HepG2 (cell line): ENCODE measurements at regions not wholly inside any gene's neighbourhood (a gene's known extent, or its start where the extent isn't known, plus 50 kb on each side); places are given as distances from the start of the nearest gene placed in this dataset.

Experiments
- ATAC-seq: fragments of 200-7000 bp; cut with Tn5 transposase; 3 replicates; pipeline ENCODE4 v1.9.1; 2020; ENCODE audit warnings: mild to moderate bottlenecking, moderate library complexity
- BruUV-seq: library from RNA; stranded (reverse); fragments of 400-500 nt; replicated peaks from 2 replicates; lab custom pipeline; 2021; lab: Mats Ljungman, UMichigan
- CTCF ChIA-PET: fragments of 300-600 bp; formaldehyde crosslinking; extraction: SDS; loops from one replicate; lab custom pipeline; 2021; ENCODE audit warnings: low total read pairs, inconsistent platforms, low intra/inter-chr PET ratio; lab: Yijun Ruan, JAX
- POLR2A ChIA-PET: fragments of 350-600 bp; sonication (Branson Sonifier 250); formaldehyde crosslinking; loops from one replicate; lab custom pipeline; 2020; ENCODE audit warnings: antibody characterized with exemption, inconsistent platforms; lab: Yijun Ruan, JAX
- DNase-seq: peaks from one replicate; pipeline ENCODE4 v3.0.0-alpha.2; 2015; ENCODE audit warnings: low spot score
- FAIRE-seq: peaks from 3 replicates; lab custom pipeline; 2011; peaks lifted over from hg19 to GRCh38; lab: Jason Lieb, UNC
- H2AFZ ChIP-seq: one replicate; pipeline ENCODE4 v1.6.1; 2011; ENCODE audit warnings: low read length, inconsistent platforms
- H3K27ac ChIP-seq: fragments of 300-600 bp; 3 replicates; pipeline ENCODE4 v1.8.0; 2011; ENCODE audit warnings: mixed run types, mild to moderate bottlenecking, mixed read lengths, low read length, inconsistent platforms; ENCODE audit not compliant: insufficient read depth; ENCODE audit errors: extremely low read length
- H3K27me3 ChIP-seq, 2 experiments: fragments of 200-600 bp in 1 of 2; 2 replicates in 1 of 2; 3 replicates in 1 of 2; pipeline versions ENCODE4 v1.6.0 to v1.8.0; 2011; ENCODE audit warnings: low read length in 2 of 2, mild to moderate bottlenecking in 2 of 2, moderate library complexity in 2 of 2, inconsistent platforms in 1 of 2; ENCODE audit not compliant: insufficient read depth in 2 of 2, control insufficient read depth in 1 of 2
- H3K36me3 ChIP-seq, 2 experiments: fragments of 200-600 bp in 1 of 2; replicated peaks in 1 of 2; 2 replicates in 1 of 2; 3 replicates in 1 of 2; pipeline versions ENCODE4 v1.5.1 to v1.8.0; 2011; ENCODE audit warnings: low read length in 2 of 2, inconsistent platforms in 1 of 2; ENCODE audit not compliant: insufficient read depth in 2 of 2, control insufficient read depth in 1 of 2
- H3K4me1 ChIP-seq: 2 replicates; pipeline ENCODE4 v1.5.1; 2012; ENCODE audit warnings: low read length, inconsistent platforms; ENCODE audit not compliant: insufficient read depth
- H3K4me2 ChIP-seq: 2 replicates; pipeline ENCODE4 v1.6.0; 2011; ENCODE audit warnings: low read depth, low read length, inconsistent platforms
- H3K4me3 ChIP-seq, 3 experiments: fragments of 200-600 bp in 1 of 3; sonication (generic), shearing (Covaris generic) in 1 of 3; replicated peaks in 1 of 3; 2 replicates each; pipeline ENCODE4 v1.5.1; 2011 to 2016; ENCODE audit warnings: low read length in 3 of 3, inconsistent platforms in 2 of 3, low read depth in 2 of 3, mild to moderate bottlenecking in 2 of 3, control low read depth in 1 of 3, mixed read lengths in 1 of 3; ENCODE audit not compliant: insufficient read depth in 1 of 3
- H3K79me2 ChIP-seq: one replicate; pipeline ENCODE4 v1.6.1; 2011; ENCODE audit warnings: low read length, inconsistent platforms; ENCODE audit not compliant: insufficient read depth
- H3K9ac ChIP-seq: 2 replicates; pipeline ENCODE4 v1.6.0; 2011; ENCODE audit warnings: mild to moderate bottlenecking, low read depth, low read length, inconsistent platforms; ENCODE audit not compliant: insufficient read depth
- H3K9me3 ChIP-seq: 2 replicates; pipeline ENCODE4 v1.5.1; 2012; ENCODE audit warnings: mild to moderate bottlenecking, low read length
- H4K20me1 ChIP-seq: 2 replicates; pipeline ENCODE4 v1.6.0; 2011; ENCODE audit warnings: inconsistent platforms, mild to moderate bottlenecking, low read length, moderate library complexity; ENCODE audit not compliant: insufficient read depth
- AFF4 ChIP-seq: sonication (generic); formaldehyde crosslinking; IDR thresholded peaks from 2 replicates; pipeline ENCODE4 v1.4.0; 2020; ENCODE audit warnings: missing genetic modification reagents
- CTCF ChIP-seq: sonication (generic); formaldehyde crosslinking; IDR thresholded peaks from 2 replicates; pipeline ENCODE4 v1.5.0; 2020; ENCODE audit warnings: mild to moderate bottlenecking, missing genetic modification reagents, moderate library complexity
- JDP2 ChIP-seq: sonication (generic); formaldehyde crosslinking; IDR thresholded peaks from 2 replicates; pipeline ENCODE4 v1.8.1; 2022; ENCODE audit warnings: missing genetic modification reagents, borderline replicate concordance
- KLF11 ChIP-seq: IDR thresholded peaks from 2 replicates; pipeline ENCODE4 v1.6.1; 2016; ENCODE audit warnings: missing compliant biosample characterization
- KLF15 ChIP-seq: sonication (generic); formaldehyde crosslinking; IDR thresholded peaks from 2 replicates; pipeline ENCODE4 v1.8.1; 2023; ENCODE audit warnings: borderline replicate concordance, mild to moderate bottlenecking, inconsistent platforms, missing genetic modification reagents, mixed read lengths
- MED1 ChIP-seq: sonication (generic); formaldehyde crosslinking; IDR thresholded peaks from 2 replicates; pipeline ENCODE4 v1.4.0; 2020; ENCODE audit warnings: missing genetic modification reagents
- NR2F2 ChIP-seq: IDR thresholded peaks from 2 replicates; pipeline ENCODE4 v1.6.1; 2012; ENCODE audit warnings: low read depth, inconsistent platforms, borderline replicate concordance
- ZBTB3 ChIP-seq: sonication (generic); formaldehyde crosslinking; IDR thresholded peaks from 2 replicates; pipeline ENCODE4 v1.4.0; 2020; ENCODE audit warnings: low read depth, mild to moderate bottlenecking, moderate library complexity, missing genetic modification reagents, borderline replicate concordance
- in situ Hi-C: cut with HindIII; loops from 2 replicates; pipeline ENCODE4 v1.10.0; 2017; ENCODE audit warnings: low pct_unique_long_range_greater_than_20kb; ENCODE audit not compliant: extremely low pct_ligation_motif_present
- intact Hi-C: fragments of 100-400 bp; cut with micrococcal nuclease; formaldehyde crosslinking; loops from one replicate; pipeline ENCODE4 v1.10.0; 2022; ENCODE audit not compliant: unreplicated experiment
- TF ChIP-seq, protein P1 (sequence below): sonication (generic); formaldehyde crosslinking; IDR thresholded peaks from 2 replicates; pipeline ENCODE4; 2020; ENCODE audit warnings: missing genetic modification reagents, mild to moderate bottlenecking, borderline replicate concordance

DNA sequence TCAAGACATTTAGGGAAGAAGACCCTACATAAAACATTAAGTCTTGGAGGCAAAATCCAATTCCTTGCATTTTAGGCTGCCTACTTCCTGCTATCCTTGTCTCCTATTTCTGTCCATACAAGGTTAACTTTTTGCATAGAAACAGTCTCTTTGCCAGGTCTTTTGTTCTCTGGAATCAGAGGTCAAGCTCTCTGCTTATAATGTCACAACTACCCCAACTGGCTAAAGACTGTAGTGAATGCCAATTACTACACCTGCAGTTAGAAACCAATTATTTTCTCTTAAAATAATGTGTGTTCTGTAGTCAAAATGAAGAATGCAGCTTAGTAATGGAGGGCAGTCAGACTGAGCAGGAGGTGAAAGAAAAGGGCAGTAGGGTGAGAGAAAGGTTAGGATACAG, 856.2 kb downstream of the TUSC7 start:
- Histone ChIP-seq H3K27ac (no peak overlapping the region), H3K4me3 (no peak overlapping the region), H3K27me3 (0 out of 5 replicates have a peak, but pooled peaks cover 0 to 2% of the 10 kb centered on the region in 2 experiments), H3K4me1 (no peaks in the 10 kb centered on the region), H3K4me2 (no peak overlapping the region), H3K79me2 (no peaks in the 10 kb centered on the region), H4K20me1 (no peaks in the 10 kb centered on the region), H3K9ac (no peak overlapping the region), H3K9me3 (no peaks in the 10 kb centered on the region), H3K36me3 (no peaks in the 10 kb centered on the region), H2AFZ (no peak overlapping the region)
- CTCF ChIA-PET: no interaction called here
- in situ Hi-C loops: no loop called here
- DNase-seq: no peak
- TF ChIP-seq KLF15: no peak
- no peak for TF ChIP-seq AFF4 (CRISPR knock-in tag)
- TF ChIP-seq MED1 (CRISPR knock-in tag): no peak
- no peak for TF ChIP-seq CTCF (CRISPR knock-in tag)
- TF ChIP-seq ZBTB3 (CRISPR knock-in tag): no peak
- TF ChIP-seq JDP2: no peak
- TF ChIP-seq KLF11: no peak
- TF ChIP-seq NR2F2: no peak
- TF ChIP-seq, protein P1, sequence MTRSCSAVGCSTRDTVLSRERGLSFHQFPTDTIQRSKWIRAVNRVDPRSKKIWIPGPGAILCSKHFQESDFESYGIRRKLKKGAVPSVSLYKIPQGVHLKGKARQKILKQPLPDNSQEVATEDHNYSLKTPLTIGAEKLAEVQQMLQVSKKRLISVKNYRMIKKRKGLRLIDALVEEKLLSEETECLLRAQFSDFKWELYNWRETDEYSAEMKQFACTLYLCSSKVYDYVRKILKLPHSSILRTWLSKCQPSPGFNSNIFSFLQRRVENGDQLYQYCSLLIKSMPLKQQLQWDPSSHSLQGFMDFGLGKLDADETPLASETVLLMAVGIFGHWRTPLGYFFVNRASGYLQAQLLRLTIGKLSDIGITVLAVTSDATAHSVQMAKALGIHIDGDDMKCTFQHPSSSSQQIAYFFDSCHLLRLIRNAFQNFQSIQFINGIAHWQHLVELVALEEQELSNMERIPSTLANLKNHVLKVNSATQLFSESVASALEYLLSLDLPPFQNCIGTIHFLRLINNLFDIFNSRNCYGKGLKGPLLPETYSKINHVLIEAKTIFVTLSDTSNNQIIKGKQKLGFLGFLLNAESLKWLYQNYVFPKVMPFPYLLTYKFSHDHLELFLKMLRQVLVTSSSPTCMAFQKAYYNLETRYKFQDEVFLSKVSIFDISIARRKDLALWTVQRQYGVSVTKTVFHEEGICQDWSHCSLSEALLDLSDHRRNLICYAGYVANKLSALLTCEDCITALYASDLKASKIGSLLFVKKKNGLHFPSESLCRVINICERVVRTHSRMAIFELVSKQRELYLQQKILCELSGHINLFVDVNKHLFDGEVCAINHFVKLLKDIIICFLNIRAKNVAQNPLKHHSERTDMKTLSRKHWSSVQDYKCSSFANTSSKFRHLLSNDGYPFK (CRISPR knock-in tag): no peak
- intact Hi-C loops: no loop called here
- POLR2A ChIA-PET: no interaction called here
- no peak for ATAC-seq
- no peak for FAIRE-seq
- BruUV-seq: no TSS peak
